Activated gamma-delta T cell treated with anti-CD3 and anti-CD28 coated beads, Interleukin-2, amount 50 U/mL, for 16 hours (primary cell): ENCODE measurements at regions not wholly inside any gene's neighbourhood (a gene's known extent, or its start where the extent isn't known, plus 50 kb on each side); places are given as distances from the start of the nearest gene placed in this dataset.

Experiments used
- DNase-seq: peaks from one replicate; pipeline ENCODE4 v3.0.0-alpha.2; 2020; ENCODE audit warnings: low read depth

- DNase-seq, result no peak
These were observed 275.7 kb upstream of the KIF2A start for GRCh38 chr5:62030326-62030725.

GRCh38 chr5:62038024-62038423, 268.0 kb upstream of the KIF2A start:
- DNase-seq, result no peak

DNA sequence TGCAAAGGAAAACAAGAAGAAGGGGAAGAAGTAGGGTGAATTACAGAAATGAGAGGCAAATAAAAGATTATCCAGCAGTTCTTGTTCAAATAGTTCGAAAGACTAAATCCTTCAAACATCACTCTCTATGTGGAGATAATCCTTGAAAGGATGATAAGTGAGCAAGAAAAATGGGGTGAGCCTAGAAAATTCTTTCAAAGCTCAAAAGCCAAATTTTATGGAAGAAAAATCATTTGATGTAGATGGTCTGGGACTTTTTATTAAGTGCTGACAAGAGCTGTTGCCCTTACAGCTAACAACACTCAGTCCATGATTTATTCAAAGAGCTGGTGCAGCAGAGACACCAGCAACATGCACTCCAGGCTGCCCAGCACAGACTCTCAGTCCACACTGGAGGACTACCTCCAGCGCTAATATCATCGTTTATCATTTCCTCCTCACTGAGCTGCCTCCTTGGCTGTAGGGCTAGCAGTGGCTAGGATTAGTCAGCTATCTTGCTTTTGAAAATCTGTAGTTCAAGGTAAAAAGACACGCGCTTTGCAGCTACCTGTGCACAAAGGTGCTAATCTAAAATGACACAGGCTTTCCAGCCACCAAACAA, 264.8 kb upstream of the KIF2A start:
- no peak for DNase-seq

DNA sequence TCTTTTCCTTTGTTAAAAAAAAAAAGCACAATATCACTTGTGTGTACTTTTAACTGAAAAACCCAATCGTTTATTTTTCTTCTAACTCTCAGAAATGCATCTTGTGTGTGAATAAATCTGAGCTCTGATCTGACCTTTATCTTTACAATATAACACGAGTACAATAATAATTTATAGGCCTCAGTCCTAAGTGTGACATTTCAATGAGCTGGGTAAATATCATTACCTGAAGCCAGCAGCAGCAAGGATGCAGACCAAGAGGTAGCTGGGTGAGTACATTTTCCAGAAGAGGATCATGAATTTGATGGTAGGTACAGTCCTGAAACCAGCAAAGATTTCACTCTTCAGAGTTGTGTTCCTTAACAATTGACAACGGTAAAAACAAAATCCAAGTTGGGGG, 264.0 kb upstream of the KIF2A start:
- no peak for DNase-seq

DNA sequence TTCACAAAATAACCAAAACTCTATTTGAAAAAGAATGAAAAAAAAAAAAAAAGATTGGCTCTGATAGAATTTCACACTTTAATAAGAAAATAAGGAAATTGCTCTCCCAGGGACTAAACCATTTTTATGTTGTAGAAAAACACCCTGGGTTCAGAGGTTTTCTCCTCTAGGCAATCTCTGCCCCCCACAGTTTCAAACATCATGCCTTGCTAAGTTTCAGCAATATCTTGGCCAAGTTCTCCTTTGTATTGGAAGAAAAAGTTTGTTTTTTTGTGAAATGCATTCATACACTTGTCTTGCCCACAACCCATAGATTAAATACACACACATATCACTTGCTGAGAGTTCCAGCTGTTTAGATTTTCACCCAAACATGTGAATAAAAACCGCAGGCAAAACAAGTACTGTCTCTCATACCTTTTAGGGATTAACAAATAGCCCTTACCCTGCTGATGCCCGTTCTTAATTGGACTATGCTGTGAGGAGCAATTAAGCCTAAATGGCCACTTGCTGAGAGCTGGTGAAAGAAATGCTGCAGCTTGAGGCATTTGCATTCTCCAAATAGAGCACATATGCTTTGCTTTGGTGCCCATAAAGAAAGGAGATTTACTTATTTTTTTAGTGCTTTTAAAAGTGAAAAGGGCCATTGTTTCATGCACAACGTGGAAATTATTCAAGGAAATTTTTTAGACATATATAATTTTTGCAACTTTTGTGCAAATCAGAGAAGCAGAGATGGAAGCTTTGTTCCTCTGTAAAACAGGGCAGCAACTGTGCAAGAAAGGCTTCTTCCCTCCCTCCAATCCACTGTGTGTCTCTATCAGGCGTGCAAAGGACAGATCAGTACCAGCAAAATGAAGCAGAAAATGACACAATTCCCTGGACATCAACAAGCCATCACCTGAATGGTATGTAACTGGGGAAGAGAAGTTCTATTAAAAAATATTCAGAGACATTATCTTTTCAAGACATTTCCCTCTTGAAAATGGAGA, 262.4 kb upstream of the KIF2A start:
- DNase-seq, result no peak

DNA sequence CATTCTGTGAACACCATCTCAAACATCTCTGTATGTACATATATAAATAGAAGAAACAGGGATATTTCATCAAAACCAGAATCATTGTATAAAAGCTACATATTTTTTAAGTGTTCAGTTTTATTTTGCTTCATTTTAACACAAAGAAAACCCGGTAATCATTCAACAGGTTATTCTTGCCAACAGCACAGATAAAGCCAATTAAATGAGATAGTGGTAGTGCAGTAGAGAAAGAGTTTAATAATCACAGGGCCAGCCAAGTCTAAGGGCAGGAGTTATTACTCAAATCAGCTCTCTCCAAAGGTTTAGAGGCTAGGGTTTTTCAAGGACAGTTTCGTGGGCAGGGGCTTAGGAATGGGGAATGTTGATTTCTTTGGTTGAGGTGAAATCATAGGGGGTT, 261.0 kb upstream of the KIF2A start:
- DNase-seq, result no peak

DNA sequence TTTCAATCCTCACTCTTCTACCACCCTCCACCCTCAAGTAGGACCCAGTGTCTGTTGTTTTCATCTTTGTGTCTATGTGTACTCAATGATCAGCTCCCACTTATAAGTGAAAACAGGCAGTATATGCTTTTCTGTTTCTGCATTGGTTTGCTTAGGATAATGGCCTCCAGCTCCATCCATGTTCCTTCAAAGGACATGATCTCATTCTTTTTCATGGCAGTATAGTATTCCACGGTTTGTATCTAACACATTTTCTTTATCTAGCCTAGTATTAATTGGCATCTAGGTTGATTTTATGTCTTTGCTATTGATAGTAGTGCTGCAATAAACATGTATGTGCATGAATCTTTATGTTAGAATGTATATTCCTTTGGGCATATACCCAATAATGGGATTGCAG, 259.8 kb upstream of the KIF2A start:
- DNase-seq, result no peak

DNA sequence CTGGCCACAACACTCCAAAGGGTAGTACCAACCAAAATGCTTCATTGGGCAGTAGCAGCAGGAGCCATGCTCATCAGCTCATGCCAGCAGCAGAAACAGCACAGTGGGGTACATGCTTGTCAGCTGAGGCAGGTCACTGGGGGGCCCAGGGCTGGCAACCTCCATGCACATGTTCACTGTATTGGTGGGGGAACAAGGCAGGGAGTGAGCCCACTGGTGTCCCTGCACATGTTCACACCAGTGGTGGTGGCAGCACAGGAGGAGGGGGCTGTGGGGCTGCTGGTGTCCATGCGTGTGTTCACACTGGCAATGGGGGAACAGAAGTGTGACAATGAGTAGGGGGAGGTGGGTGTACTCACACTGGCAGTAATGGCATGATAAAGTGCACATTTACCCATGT, 254.3 kb upstream of the KIF2A start:
- no peak for DNase-seq

DNA sequence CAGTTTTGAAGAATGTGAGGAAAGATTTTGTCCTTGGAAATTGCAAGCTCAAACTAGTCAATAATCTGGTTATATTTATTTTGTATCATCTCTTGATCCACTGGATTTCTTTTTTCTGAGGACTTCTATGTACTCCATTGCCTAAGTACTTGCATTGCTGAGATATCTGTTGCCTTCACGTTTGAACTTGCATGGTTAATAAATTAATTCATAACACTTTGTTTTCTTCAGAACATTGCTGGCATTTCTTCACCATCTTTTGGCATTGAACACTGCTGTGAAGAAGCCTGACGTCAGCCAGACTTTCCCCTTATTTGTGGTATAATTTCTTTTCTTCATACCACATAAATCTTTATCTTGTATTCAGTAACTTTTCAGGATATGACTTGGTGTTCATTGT, 246.0 kb upstream of the KIF2A start:
- DNase-seq, result no peak

DNA sequence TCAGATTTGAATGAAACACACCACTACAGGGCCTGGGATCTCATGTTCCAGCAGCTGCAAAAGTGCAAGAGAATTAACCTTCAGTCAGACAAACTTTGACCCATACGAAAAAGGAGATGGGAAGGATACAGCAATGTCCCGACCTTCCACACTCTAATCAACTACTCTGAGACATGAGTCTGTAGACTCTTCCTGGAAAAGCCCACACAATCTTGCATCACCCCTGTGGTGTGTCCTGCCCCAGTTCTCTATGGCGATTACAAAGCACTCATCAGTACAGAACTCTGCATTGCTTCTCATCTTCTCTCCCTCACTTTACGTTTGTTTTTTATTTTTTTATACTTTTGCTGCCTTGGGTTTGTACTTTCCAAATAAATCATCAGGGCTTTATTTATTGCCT, 241.0 kb upstream of the KIF2A start:
- DNase-seq, result no peak

DNA sequence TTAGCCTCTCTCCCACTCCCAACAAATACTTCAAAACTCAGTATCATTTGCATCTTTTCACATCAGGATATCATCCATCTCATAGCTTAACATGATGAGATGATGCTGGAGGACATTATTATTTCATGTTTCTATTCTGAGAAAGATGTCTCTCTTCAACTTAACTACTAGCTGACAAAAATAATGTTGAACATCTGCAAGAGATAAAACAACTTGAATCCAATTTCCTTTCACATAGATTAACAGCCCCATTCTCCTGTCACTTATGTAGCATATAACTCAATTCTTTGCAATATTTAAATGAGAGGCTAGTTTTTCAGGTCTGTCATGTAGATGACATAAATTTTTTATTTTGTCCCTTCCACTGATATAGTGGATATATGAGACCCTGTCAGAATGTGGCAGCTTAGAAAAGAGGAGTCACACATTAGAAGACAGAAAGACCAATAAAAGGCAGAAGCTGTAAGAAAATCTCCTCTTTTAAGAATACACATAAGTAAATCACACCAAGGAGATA, 239.2 kb upstream of the KIF2A start:
- DNase-seq, result no peak

- DNase-seq, result no peak
These were observed 237.5 kb upstream of the KIF2A start for GRCh38 chr5:62068554-62068953.

DNA sequence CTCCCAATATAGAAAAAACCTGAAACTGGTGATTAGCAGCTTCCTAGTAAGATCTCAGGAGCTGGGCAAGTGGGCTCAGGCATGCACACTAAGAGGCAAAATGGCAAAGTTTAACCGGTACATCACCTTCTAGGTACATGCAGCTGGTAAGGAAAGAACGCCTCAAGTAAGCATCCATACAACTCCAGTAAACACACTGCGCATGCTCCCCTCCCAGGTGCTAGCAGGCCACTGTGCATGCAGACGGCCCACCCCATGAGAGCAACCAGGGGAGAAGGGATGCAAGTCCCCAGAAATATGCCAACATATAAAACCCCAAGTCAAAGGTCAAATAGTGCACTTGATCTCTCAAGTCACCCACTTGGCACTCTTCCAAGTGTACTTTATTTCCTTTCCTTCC, 228.6 kb upstream of the KIF2A start:
- no peak for DNase-seq

DNA sequence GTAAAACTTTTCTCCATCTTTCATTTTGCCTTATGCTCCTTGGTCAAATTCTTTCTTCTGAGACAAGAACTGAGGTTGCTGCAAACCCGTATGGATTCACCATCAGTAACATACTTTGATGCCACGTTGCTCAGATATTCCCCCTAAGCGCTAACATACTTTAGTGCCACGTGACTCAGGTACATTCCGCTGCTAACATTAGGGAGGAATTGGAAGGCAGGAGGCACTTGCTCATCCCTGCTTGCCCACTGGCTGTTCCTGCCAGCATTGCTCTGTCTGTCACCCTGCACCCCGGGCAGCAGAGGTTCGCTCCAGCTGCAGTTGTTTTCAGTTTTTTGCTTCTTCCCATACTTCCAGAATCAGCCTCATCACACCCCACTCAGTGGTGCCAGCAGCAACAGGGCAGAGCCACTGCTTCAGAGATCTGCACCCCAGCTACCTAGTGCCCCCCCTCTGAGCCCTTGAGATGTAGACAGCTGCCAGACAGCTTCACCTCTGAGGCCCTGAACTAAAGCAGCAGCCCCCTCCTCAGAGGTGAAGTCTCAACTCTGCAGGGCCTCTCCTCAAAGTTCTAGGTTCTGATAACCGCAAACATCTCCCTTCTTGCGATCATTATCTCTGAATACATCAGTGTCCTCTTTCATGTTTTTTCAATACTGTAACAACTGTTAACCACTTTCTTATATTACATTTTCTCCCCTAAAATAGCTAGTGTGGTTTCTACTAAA, 228.0 kb upstream of the KIF2A start:
- DNase-seq, result no peak

DNA sequence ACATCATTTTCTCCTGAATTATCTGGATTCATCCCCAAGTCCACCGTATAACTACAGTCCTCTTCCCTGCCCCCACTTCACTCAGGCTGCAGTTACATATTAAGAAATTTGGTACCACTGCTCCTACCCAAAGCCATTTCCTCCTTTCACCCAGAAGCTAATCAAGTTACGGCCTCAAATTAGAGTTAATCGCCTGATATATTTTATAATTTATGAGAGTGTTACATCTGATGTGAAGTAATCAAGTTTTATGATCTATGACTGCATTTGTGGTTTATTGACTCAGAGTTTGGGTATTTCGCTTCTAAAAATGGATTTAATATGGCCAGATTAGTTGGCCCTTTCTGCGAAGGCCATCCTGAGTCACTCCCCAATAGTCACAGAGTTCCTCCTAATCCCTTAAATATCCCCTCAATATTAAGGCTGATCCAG, 223.6 kb upstream of the KIF2A start:
- no peak for DNase-seq

GRCh38 chr5:62083247-62083646, 222.8 kb upstream of the KIF2A start:
- DNase-seq, result no peak

- DNase-seq, result no peak
These were observed 222.3 kb upstream of the KIF2A start for GRCh38 chr5:62083661-62084060.

DNA sequence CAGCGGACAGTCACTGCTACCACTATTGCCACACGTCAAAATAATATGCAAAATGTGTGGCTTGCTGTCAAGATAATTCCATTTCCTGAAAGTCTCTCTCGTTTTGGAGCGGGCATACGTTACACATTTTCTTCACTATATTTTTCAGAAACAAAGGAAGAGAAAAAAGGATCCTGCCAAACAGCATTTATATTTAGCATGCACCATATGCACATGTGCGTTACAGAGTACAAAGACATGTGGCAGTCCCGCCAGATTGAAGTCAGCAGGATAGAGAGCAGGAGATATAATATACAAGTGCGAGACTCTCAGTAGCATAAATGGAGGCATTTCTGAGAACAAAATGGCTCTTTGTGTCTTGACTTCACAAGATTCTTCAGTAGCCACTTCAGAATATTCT, 221.6 kb upstream of the KIF2A start:
- no peak for DNase-seq

DNA sequence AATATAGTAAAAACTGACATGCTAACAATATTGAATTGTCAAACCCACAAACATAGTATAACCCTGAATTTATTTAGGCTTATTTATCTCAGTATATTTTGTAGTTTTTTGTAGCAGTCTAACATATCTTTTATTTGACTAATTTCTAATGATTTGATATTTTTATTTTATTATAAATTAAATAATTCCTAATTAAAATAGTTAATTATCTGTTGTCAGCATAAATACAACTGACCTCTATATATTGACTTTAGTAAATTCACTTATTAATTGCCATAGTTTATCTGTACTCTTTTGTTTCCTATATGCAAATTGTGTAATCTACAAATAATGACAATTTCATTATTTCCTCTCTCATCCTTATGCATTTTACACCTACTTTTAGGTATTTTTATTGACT, 215.1 kb upstream of the KIF2A start:
- no peak for DNase-seq

DNA sequence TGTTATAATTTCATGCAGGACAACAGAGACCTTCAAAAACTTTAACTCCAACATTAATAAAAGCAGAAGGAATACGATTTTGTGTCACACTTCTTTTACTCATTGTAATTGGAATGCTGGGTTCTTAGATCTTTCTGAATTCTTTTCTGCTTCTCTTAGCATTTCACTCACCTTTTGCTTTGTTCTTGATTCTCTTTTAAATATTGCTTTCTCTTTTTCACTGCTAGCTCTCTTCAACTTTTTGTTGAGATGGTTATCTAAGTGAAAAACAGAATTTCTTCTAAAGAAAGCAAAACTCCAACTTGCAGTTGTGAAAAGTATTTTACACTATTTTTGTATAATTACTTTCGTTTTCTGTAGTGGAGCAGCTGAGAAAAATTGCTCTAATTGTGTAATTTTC, 212.6 kb upstream of the KIF2A start:
- DNase-seq, result no peak

GRCh38 chr5:62093976-62094375, 212.0 kb upstream of the KIF2A start:
- DNase-seq, result no peak

DNA sequence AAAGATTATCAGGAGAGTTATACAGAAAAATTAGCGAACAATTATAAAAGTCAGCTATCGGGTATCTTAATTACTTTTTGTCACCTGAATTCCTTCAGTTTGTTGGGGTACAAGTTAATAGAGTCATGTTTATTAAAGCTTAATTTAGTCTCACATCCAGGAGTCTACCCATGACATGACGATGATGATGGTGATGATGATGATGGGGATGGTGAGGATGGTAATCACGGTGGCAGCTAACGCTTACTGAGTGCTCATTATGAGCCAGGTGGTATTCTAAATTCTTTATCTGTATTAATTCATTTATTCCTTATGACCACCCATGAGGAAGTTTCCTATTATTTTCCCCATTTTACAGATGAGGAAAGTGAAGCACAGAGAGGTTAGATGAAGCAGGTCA, 208.6 kb upstream of the KIF2A start:
- DNase-seq, result no peak

- DNase-seq, result no peak
These were observed 205.8 kb upstream of the KIF2A start for GRCh38 chr5:62100201-62100600.
